OCI-LY7 (cell line): ENCODE measurements at regions not wholly inside any gene's neighbourhood (a gene's known extent, or its start where the extent isn't known, plus 50 kb on each side); places are given as distances from the start of the nearest gene placed in this dataset.
"Not testable (repeated sequence)": the region's sequence is repeated elsewhere in the genome, so short reads cannot be mapped to it uniquely, and the experiment has no call there.

Experiments used
- CTCF ChIP-seq: fragments of 200-600 bp; sonication (generic); conservative IDR thresholded peaks from 2 replicates; pipeline ENCODE4 v1.5.1; 2014; ENCODE audit warnings: mild to moderate bottlenecking, antibody characterized with exemption, low read length, moderate library complexity, mixed read lengths
- EZH2phosphoT487 ChIP-seq: fragments of 200-600 bp; sonication (generic); IDR thresholded peaks from 2 replicates; pipeline ENCODE4 v1.6.1; 2018; ENCODE audit warnings: low read depth, borderline replicate concordance, mild to moderate bottlenecking, mixed run types, antibody characterized with exemption, low read length, moderate library complexity, mixed read lengths

DNA sequence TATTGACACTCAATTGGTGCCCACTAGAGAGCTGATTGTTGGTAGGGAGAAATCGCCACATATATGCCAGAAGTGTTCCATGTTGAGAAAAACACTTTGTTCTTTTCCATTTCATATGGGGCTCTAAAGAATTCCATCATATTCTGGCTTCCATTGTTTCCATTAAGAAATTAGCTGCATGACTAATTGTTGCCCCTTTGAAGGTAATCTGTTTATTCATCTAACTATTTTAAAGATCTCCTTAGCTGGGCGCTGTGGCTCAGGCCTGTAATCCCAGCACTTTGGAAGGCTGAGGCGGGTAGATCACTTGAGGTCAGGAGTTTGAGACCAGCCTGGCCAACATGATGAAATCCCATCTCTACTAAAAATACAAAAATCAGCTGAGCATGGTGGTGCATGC, 109.9 kb downstream of the MRPL14 start:
- TF ChIP-seq CTCF, EZH2phosphoT487: not testable (repeated sequence)
